IPS DF 4.7 (cell line): ENCODE measurements at regions not wholly inside any gene's neighbourhood (a gene's known extent, or its start where the extent isn't known, plus 50 kb on each side); places are given as distances from the start of the nearest gene placed in this dataset.
"Not testable (repeated sequence)": the region's sequence is repeated elsewhere in the genome, so short reads cannot be mapped to it uniquely, and the experiment has no call there.

Source experiments
- DNase-seq: peaks from one replicate; pipeline ENCODE4 v3.0.0-alpha.2; 2013; ENCODE audit warnings: low spot score; ENCODE audit errors: extremely low read depth

GRCh38 chr6:92408350-92408749 is 1011.0 kb downstream of the EPHA7 start:
- no peak for DNase-seq

- DNase-seq: no peak
Measured at GRCh38 chr6:92404281-92404680, 1015.1 kb downstream of the EPHA7 start.

- no peak for DNase-seq
Measured at GRCh38 chr6:92399911-92400310, 1019.4 kb downstream of the EPHA7 start.

- DNase-seq: not testable (repeated sequence)
Measured at GRCh38 chr6:92388706-92389105, 1030.7 kb downstream of the EPHA7 start.

GRCh38 chr6:92380803-92381601 is 1038.4 kb downstream of the EPHA7 start:
- DNase-seq: no peak

- no peak for DNase-seq
Measured at GRCh38 chr6:92377137-92377536, 1042.2 kb downstream of the EPHA7 start.

- no peak for DNase-seq
Measured at GRCh38 chr6:92376691-92377090, 1042.7 kb downstream of the EPHA7 start.

- no peak for DNase-seq
Measured at GRCh38 chr6:92371211-92372208, 1047.8 kb downstream of the EPHA7 start.

GRCh38 chr6:92369309-92369708 is 1050.0 kb downstream of the EPHA7 start:
- DNase-seq: no peak

GRCh38 chr6:92364948-92365541 is 1054.3 kb downstream of the EPHA7 start:
- DNase-seq: no peak

- DNase-seq: no peak
Measured at GRCh38 chr6:92363111-92363510, 1056.2 kb downstream of the EPHA7 start.

- no peak for DNase-seq
Measured at GRCh38 chr6:92362404-92362803, 1057.0 kb downstream of the EPHA7 start.

- no peak for DNase-seq
Measured at GRCh38 chr6:92361990-92362389, 1057.4 kb downstream of the EPHA7 start.

- DNase-seq: no peak
Measured at GRCh38 chr6:92354270-92354829, 1065.0 kb downstream of the EPHA7 start.

- DNase-seq: no peak
Measured at GRCh38 chr6:92352130-92352529, 1067.2 kb downstream of the EPHA7 start.

GRCh38 chr6:92341201-92341600 is 1078.2 kb downstream of the EPHA7 start:
- no peak for DNase-seq

- DNase-seq: no peak
Measured at GRCh38 chr6:92339936-92340640, 1079.3 kb downstream of the EPHA7 start.

- DNase-seq: no peak
Measured at GRCh38 chr6:92337571-92337970, 1081.8 kb downstream of the EPHA7 start.

- DNase-seq: no peak
Measured at GRCh38 chr6:92329208-92329847, 1090.0 kb downstream of the EPHA7 start.

- DNase-seq: no peak
Measured at GRCh38 chr6:92315312-92315711, 1104.0 kb downstream of the EPHA7 start.
